ENCODE measurements at regions not wholly inside any gene's neighbourhood (a gene's known extent, or its start where the extent isn't known, plus 50 kb on each side); places are given as distances from the start of the nearest gene placed in this dataset.

- TF ChIP-seq SIN3A (IDR thresholded peaks at IDR 0.05; ENCODE audit: borderline replicate concordance, insufficient read depth, low read length) (0 out of 2 replicates have a peak, but pooled peaks have one; percentile 56), TAF1 (IDR thresholded peaks at IDR 0.05; ENCODE audit: borderline replicate concordance, insufficient read depth, low read length) (no peak), POLR2AphosphoS5 (IDR thresholded peaks at IDR 0.05; ENCODE audit: low read depth, low read length) (no peak), REST (IDR thresholded peaks at IDR 0.05; ENCODE audit: insufficient read depth in 1 of 2, low read depth in 2 of 2, low read length in 2 of 2) (no peak), FOXP2 (optimal IDR thresholded peaks at IDR 0.05; ENCODE audit: borderline replicate concordance, extremely low read depth, extremely low read length, insufficient read depth) (no peak)
Measured at GRCh38 chr3:177491296-177492032, 294.2 kb upstream of the TBL1XR1 start.
